SU-DHL-6 (cell line): ENCODE measurements at regions not wholly inside any gene's neighbourhood (a gene's known extent, or its start where the extent isn't known, plus 50 kb on each side); places are given as distances from the start of the nearest gene placed in this dataset.

Experiments
- H2AFZ ChIP-seq: fragments of 200-600 bp; sonication (generic); 2 replicates; pipeline ENCODE4 v1.6.1; 2014; ENCODE audit warnings: low read depth, mild to moderate bottlenecking, moderate library complexity, mixed read lengths, antibody characterized with exemption, low read length; ENCODE audit not compliant: severe bottlenecking
- H3F3A ChIP-seq: fragments of 200-600 bp; shearing (Covaris generic); 2 replicates; pipeline ENCODE4 v1.6.0; 2016; ENCODE audit warnings: antibody characterized with exemption, mild to moderate bottlenecking; ENCODE audit not compliant: insufficient read depth
- H3K27ac ChIP-seq: fragments of 200-600 bp; sonication (generic); 2 replicates; pipeline ENCODE4 v1.5.1; 2016; ENCODE audit warnings: low read depth, mild to moderate bottlenecking, low read length, moderate library complexity, mixed read lengths
- H3K27me3 ChIP-seq: fragments of 200-600 bp; sonication (generic), shearing (Covaris generic); 2 replicates; pipeline ENCODE4 v1.6.0; 2014; ENCODE audit warnings: mild to moderate bottlenecking, low read length
- H3K36me3 ChIP-seq: fragments of 200-600 bp; sonication (generic); 2 replicates; pipeline ENCODE4 v1.6.1; 2014; ENCODE audit warnings: mild to moderate bottlenecking, low read length, mixed read lengths
- H3K4me2 ChIP-seq: fragments of 300-600, 200-600 bp; shearing (Covaris generic), sonication (generic); 2 replicates; pipeline ENCODE4 v1.6.0; 2014; ENCODE audit warnings: low read length, low read depth, mild to moderate bottlenecking; ENCODE audit not compliant: poor library complexity, severe bottlenecking
- H3K4me3 ChIP-seq: fragments of 200-600 bp; sonication (generic); 2 replicates; pipeline ENCODE4 v1.5.1; 2014; ENCODE audit warnings: antibody characterized with exemption, low read length, mild to moderate bottlenecking, mixed read lengths; ENCODE audit not compliant: insufficient read depth, poor library complexity, severe bottlenecking
- H3K79me2 ChIP-seq: fragments of 200-600 bp; sonication (generic); 2 replicates; pipeline ENCODE4 v1.6.1; 2014; ENCODE audit warnings: mild to moderate bottlenecking, low read length, moderate library complexity; ENCODE audit not compliant: insufficient read depth
- H3K9ac ChIP-seq: fragments of 200-600 bp; sonication (generic); 2 replicates; pipeline ENCODE4 v1.7.0; 2014; ENCODE audit warnings: mild to moderate bottlenecking, low read length
- H3K9me2 ChIP-seq: fragments of 200-600 bp; sonication (generic); replicated peaks from 2 replicates; pipeline ENCODE4 v1.6.1; 2014; ENCODE audit warnings: low read length; ENCODE audit not compliant: insufficient read depth
- H3K9me3 ChIP-seq: fragments of 200-600 bp; sonication (generic); 2 replicates; pipeline ENCODE4 v1.6.1; 2014; ENCODE audit warnings: low read length, mixed read lengths; ENCODE audit not compliant: insufficient read depth
- H4K20me1 ChIP-seq: fragments of 200-600 bp; sonication (generic); 2 replicates; pipeline ENCODE4 v1.6.1; 2014; ENCODE audit warnings: low read depth, mild to moderate bottlenecking, antibody characterized with exemption, low read length, moderate library complexity, mixed read lengths
- EZH2phosphoT487 ChIP-seq: fragments of 200-600 bp; sonication (generic), shearing (Covaris generic); conservative IDR thresholded peaks from 2 replicates; pipeline ENCODE4 v1.6.1; 2018; ENCODE audit warnings: mild to moderate bottlenecking, antibody characterized with exemption, low read length, moderate library complexity, mixed read lengths
- TF ChIP-seq, protein P1 (sequence below): fragments of 200-600 bp; sonication (generic); IDR thresholded peaks from one replicate; pipeline ENCODE4 v1.5.1; 2017; ENCODE audit warnings: antibody characterized with exemption, mild to moderate bottlenecking, low read length, moderate library complexity; ENCODE audit not compliant: insufficient read depth, poor library complexity, severe bottlenecking

DNA sequence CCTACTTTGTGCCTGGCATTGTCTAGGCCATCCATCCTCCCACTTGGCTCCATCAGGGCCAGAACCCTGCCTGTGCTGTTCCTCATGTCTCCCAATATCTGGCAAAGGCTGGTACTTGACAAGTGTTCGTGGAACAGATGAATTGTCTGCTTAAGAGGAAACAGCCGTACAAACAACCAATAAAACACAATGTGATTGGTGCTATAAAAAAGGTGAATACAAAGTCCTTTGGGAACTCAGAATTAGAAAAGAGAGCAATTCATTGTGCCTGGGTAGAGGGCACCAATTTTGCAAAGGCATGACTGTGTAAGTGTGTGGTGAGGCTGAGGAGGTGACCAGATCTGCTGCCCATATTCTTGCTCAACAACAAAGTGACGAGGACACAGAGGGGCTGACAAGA is 164.5 kb upstream of the PPP2R3A start:
- H4K20me1 ChIP-seq: no peaks in the 10 kb centered on the region
- H3K36me3 ChIP-seq: no peaks in the 10 kb centered on the region
- H3K27me3 ChIP-seq: no peaks in the 10 kb centered on the region
- no peak overlapping the region for H3K4me3 ChIP-seq
- no peaks in the 10 kb centered on the region for H3K9me3 ChIP-seq
- no peak overlapping the region for H3K9ac ChIP-seq
- H2AFZ ChIP-seq: no peak overlapping the region
- no peaks in the 10 kb centered on the region for H3K79me2 ChIP-seq
- H3F3A ChIP-seq: no peaks in the 10 kb centered on the region
- TF ChIP-seq EZH2phosphoT487: no peak
- TF ChIP-seq, protein P1, sequence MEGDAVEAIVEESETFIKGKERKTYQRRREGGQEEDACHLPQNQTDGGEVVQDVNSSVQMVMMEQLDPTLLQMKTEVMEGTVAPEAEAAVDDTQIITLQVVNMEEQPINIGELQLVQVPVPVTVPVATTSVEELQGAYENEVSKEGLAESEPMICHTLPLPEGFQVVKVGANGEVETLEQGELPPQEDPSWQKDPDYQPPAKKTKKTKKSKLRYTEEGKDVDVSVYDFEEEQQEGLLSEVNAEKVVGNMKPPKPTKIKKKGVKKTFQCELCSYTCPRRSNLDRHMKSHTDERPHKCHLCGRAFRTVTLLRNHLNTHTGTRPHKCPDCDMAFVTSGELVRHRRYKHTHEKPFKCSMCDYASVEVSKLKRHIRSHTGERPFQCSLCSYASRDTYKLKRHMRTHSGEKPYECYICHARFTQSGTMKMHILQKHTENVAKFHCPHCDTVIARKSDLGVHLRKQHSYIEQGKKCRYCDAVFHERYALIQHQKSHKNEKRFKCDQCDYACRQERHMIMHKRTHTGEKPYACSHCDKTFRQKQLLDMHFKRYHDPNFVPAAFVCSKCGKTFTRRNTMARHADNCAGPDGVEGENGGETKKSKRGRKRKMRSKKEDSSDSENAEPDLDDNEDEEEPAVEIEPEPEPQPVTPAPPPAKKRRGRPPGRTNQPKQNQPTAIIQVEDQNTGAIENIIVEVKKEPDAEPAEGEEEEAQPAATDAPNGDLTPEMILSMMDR: no peak
- no peak overlapping the region for H3K27ac ChIP-seq
- H3K9me2 ChIP-seq: 0 out of 2 replicates have a peak, but pooled peaks cover 3% of the 10 kb centered on the region
- no peak overlapping the region for H3K4me2 ChIP-seq

DNA sequence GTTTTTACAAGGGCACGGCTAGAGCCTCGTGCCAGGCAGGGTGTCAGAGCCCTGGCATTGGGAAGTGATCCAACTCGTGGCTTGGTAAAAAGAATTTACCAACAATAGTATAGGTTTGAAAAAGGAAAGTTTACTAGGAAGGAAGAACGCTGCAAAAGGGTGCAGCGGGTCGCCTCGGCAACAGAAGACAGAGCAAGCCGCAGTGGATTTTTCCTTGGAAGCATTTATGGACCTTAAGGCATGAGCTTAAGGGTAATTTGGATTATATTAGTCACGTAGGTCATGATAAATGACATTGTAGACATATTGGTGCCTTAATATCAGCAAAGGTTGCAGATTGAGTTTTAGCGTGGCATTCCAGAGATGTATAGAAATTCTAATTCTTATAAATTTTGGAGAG is 163.4 kb upstream of the PPP2R3A start:
- TF ChIP-seq, protein P1: no peak
- TF ChIP-seq EZH2phosphoT487: no peak
- H3K4me3 ChIP-seq: no peak overlapping the region
- no peaks in the 10 kb centered on the region for H3K27me3 ChIP-seq
- H3K36me3 ChIP-seq: no peaks in the 10 kb centered on the region
- H3K9me3 ChIP-seq: no peaks in the 10 kb centered on the region
- no peak overlapping the region for H3K9ac ChIP-seq
- H4K20me1 ChIP-seq: no peaks in the 10 kb centered on the region
- no peak overlapping the region for H3K27ac ChIP-seq
- no peak overlapping the region for H2AFZ ChIP-seq
- H3K4me2 ChIP-seq: no peak overlapping the region
- H3K79me2 ChIP-seq: no peaks in the 10 kb centered on the region
- no peaks in the 10 kb centered on the region for H3K9me2 ChIP-seq
- H3F3A ChIP-seq: no peaks in the 10 kb centered on the region

DNA sequence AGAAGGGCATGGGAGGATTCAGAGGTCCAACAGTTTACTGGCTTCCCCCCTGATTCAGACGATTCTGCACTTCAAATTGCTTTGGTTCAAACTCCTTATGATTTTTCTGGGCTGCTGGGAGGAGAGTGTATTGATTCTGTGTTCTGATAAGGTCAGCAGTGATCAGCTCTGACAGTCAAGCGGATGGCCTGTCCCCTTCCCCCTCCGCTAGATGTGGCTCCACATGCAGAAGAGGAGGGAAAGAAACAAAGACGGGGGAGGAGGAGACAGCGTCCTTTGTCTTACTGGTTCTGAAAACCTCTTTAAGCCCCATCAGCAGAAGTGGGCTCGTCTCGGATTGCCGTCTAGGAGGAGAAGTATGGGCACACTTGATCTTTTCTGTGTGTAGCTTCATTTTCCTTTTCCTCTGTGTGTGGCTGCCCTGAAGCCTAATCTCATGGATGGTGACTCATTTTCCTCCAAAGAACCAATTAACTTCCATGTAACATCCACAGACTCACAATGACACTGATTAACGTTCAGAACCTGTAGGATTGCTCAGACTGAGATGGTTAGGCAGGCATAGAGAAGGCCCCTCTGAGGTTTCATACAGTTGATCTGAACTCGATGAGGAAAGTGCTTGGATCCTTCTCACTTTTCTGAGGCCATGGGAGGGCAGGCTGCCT is 162.4 kb upstream of the PPP2R3A start:
- no peak overlapping the region for H3K27ac ChIP-seq
- no peaks in the 10 kb centered on the region for H3K27me3 ChIP-seq
- no peaks in the 10 kb centered on the region for H3K9me2 ChIP-seq
- H2AFZ ChIP-seq: no peak overlapping the region
- TF ChIP-seq, protein P1: no peak
- no peak for TF ChIP-seq EZH2phosphoT487
- H3K4me2 ChIP-seq: no peak overlapping the region
- H4K20me1 ChIP-seq: no peaks in the 10 kb centered on the region
- no peaks in the 10 kb centered on the region for H3F3A ChIP-seq
- H3K4me3 ChIP-seq: no peak overlapping the region
- no peak overlapping the region for H3K9ac ChIP-seq
- no peaks in the 10 kb centered on the region for H3K79me2 ChIP-seq
- H3K9me3 ChIP-seq: no peaks in the 10 kb centered on the region
- no peaks in the 10 kb centered on the region for H3K36me3 ChIP-seq
